SU-DHL-6 (cell line): ENCODE measurements at regions not wholly inside any gene's neighbourhood (a gene's known extent, or its start where the extent isn't known, plus 50 kb on each side); places are given as distances from the start of the nearest gene placed in this dataset.

Source experiments
- EZH2phosphoT487 ChIP-seq: fragments of 200-600 bp; sonication (generic), shearing (Covaris generic); conservative IDR thresholded peaks from 2 replicates; pipeline ENCODE4 v1.6.1; 2018; ENCODE audit warnings: mild to moderate bottlenecking, antibody characterized with exemption, low read length, moderate library complexity, mixed read lengths
- TF ChIP-seq, protein P1 (sequence below): fragments of 200-600 bp; sonication (generic); IDR thresholded peaks from one replicate; pipeline ENCODE4 v1.5.1; 2017; ENCODE audit warnings: antibody characterized with exemption, mild to moderate bottlenecking, low read length, moderate library complexity; ENCODE audit not compliant: insufficient read depth, poor library complexity, severe bottlenecking

DNA sequence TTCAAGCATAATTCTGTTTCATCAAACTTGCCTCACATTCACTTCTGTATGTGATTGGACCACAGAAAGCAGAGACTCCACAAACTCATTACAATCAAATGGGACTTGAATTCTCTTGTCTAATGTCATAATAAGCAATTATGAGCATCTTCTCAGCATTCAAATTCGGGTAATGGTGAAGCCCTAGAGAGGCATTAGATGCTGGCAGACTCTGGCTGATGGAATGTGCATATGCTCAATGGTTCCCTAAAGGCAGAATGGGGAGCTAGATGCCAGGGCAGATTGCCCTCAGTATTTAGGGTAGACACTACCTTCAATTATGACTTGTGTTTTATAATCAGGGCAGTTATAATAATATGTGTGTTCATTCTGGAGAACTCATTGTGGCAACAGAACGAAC is 127.9 kb downstream of the HDGFL1 start:
- TF ChIP-seq, protein P1, sequence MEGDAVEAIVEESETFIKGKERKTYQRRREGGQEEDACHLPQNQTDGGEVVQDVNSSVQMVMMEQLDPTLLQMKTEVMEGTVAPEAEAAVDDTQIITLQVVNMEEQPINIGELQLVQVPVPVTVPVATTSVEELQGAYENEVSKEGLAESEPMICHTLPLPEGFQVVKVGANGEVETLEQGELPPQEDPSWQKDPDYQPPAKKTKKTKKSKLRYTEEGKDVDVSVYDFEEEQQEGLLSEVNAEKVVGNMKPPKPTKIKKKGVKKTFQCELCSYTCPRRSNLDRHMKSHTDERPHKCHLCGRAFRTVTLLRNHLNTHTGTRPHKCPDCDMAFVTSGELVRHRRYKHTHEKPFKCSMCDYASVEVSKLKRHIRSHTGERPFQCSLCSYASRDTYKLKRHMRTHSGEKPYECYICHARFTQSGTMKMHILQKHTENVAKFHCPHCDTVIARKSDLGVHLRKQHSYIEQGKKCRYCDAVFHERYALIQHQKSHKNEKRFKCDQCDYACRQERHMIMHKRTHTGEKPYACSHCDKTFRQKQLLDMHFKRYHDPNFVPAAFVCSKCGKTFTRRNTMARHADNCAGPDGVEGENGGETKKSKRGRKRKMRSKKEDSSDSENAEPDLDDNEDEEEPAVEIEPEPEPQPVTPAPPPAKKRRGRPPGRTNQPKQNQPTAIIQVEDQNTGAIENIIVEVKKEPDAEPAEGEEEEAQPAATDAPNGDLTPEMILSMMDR, result no peak
- TF ChIP-seq EZH2phosphoT487, result no peak
